HG02610 (cell line): ENCODE measurements at regions not wholly inside any gene's neighbourhood (a gene's known extent, or its start where the extent isn't known, plus 50 kb on each side); places are given as distances from the start of the nearest gene placed in this dataset.

Experiments used
- ATAC-seq: cut with Tn5 transposase; IDR thresholded peaks from one replicate; pipeline ENCODE4 v1.9.1; 2021; ENCODE audit warnings: mild to moderate bottlenecking, moderate library complexity; ENCODE audit not compliant: unreplicated experiment

GRCh38 chr16:86766700-86767099, 188.4 kb downstream of the FOXL1 start:
- ATAC-seq: no peak

- no peak for ATAC-seq
Measured at GRCh38 chr16:86768228-86768791, 190.0 kb downstream of the FOXL1 start.

DNA sequence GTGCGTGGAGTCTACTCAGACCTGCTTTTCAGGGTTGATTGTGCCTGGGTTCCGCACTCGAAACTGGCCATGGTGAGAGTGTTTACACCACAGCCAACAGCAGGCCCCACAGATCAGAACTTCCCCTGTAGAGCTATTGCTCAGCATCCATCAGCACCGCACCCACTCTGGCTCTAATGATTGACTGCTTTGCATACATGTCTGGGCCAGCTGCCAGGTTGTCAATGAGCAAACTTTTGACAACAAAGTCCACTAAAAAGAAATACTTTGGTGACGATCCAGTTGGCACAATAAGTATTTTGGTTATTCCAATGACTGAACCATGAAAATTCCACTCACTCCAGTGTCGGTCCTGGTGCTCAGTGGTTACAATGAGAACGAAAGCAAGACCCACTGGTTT, 190.7 kb downstream of the FOXL1 start:
- ATAC-seq: no peak

- no peak for ATAC-seq
Measured at GRCh38 chr16:86771506-86772460, 193.4 kb downstream of the FOXL1 start.

- ATAC-seq: no peak
Measured at GRCh38 chr16:86772671-86773353, 194.5 kb downstream of the FOXL1 start.

DNA sequence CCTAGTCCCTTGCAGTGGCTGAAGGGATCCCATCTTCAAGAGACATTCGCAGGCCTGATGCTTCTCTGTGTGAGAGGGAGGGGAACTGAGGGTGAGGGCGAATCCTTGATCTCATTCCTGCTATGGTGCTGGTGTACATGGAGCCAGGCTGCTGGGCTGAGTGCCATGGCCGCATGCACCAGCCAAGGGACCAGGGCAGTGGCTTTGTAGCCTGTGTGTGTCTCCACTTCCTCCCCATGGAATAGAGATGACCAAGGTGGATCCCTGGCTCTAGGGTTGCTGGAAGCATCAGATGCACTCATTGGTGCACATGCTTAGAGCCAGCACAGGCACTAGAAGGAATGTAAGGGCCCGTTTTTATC, 195.0 kb downstream of the FOXL1 start:
- no peak for ATAC-seq

GRCh38 chr16:86774931-86775330, 196.6 kb downstream of the FOXL1 start:
- ATAC-seq: no peak

DNA sequence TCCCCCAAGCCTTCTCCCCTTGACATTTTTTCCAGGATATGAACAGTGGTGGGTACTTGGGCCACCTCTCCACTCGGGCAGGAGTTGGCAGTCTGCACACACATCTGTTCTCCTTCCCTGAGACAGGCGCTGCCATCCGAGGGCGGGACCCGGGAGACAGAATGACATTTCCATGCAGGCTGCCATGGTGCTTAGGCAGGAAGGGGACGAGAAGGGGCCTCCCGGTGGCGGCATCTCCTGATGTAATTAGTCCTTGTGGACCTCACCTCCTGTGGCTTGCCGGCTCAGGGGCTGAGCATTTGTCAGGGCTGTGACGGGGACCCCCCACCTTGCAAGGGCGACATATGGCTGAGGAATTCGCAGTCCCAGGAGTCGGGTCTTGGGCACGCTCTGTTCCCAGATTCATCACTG, 197.2 kb downstream of the FOXL1 start:
- no peak for ATAC-seq

DNA sequence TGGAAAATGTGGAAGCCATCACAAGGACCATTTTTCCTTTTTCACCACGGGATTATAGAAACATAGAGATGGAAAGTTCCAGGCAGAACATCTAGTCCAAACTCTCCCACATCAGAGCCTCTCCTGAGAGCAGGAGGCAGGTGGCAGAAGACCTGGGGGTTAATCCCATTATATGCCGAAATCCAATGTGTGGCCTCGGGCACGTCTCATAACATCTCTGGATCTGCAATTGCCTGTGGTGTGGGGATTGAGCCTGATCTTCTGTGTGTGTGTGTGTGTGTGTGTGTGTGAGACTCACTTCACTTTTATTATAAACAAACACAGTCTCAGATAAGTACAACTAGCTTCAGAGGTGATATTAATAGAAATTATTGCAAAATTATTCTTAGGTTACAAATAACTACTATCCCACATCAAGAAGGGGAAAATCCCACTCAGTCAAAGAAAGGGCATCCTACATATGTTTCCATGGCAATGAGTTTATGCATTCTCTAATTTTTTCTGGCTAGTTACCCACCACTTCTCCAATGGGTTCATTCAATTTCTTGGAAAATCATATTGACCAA, 199.1 kb downstream of the FOXL1 start:
- no peak for ATAC-seq

DNA sequence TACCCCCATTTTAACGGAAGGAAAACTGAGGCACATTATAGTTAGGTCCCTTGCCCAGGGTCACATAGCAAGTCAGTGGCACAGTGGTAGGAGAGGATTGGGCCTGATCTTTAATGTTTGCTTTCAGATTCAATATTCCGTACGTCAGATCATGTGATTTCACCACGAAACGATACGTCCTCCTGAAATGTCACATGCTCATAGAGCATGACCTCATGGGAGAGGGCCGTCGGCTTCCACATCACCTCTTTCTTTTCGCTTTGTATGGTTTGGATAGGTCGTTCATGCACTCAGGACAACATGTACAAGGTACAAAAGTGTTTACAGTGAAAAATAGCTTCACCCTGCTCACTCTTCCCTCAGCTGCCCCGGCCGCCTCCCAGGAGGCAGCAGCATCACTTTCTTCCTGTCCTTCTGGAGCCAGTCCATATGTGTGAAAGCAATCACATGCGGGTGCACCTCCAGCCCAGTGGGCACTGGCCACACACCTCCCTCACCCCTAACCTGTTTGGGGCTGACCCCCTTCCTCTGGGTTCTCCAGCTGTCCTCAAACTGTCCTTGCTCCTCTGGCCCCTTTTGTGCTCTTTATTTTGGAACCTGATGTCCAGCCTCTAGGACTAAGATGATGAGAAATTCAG, 199.9 kb downstream of the FOXL1 start:
- no peak for ATAC-seq

- ATAC-seq: no peak
Measured at GRCh38 chr16:86778978-86779377, 200.6 kb downstream of the FOXL1 start.

DNA sequence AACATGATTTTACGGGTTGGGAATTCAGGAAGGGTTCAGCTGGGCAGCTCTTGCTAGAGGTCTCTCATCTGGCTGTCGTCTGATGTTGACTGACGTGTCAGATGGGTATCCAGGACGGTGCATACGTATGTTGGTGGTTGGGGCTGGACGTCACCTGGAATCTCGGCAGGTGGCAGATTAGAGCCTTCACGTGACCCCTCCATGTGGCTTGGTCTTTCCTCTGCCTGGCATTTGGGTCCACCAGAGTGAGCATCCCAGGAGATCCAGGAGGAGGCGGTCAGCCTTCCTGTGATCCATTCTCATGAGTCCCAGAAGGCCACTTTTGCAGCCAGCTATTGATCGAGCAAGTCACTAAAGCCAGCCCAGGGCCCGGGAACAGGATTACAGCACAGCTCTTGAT, 202.7 kb downstream of the FOXL1 start:
- no peak for ATAC-seq

GRCh38 chr16:86783636-86784626, 205.6 kb downstream of the FOXL1 start:
- ATAC-seq: no peak

DNA sequence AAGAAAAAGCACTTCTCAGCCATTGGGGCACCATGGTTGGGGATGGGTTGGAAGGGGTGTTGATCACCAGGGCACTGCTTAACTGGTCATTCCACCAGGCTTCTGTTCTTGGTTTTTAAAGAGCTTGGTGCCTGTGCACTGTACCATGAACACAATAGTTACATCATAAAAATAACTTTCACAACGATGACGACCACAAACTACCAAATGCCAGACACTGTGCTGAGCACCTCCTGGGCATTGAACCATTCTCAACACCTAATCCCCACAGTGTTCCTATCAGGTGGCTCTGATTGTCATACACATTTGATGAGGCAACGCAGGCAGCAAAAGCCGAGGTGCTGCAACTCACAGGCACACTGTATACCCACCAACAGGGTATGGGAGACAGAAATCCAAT, 208.0 kb downstream of the FOXL1 start:
- ATAC-seq: no peak

- ATAC-seq: no peak
Measured at GRCh38 chr16:86786994-86787393, 208.6 kb downstream of the FOXL1 start.

DNA sequence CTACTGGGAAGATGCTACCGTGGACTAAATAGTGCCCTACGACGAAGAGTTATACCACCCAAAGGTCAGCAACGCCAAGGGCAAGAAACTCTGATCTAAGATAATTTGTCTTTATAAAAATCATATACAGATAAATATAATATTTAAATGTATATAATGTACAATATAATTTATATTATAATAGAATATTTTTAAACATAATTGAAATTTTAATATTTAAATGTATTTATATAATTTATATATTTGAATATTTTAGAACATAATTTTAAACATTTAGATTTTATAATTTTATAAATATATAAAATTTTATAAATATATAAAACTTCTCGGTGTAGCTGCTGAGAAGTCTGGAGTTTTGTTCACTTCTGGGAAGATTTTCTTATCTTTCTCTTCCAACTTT, 209.2 kb downstream of the FOXL1 start:
- ATAC-seq: no peak

GRCh38 chr16:86789621-86790051, 211.3 kb downstream of the FOXL1 start:
- ATAC-seq: no peak

GRCh38 chr16:86791287-86792035, 213.1 kb downstream of the FOXL1 start:
- ATAC-seq: no peak

GRCh38 chr16:86794216-86794864, 216.0 kb downstream of the FOXL1 start:
- ATAC-seq: no peak
